Upper lobe of left lung (tissue), 6 donors: ENCODE measurements at regions not wholly inside any gene's neighbourhood (a gene's known extent, or its start where the extent isn't known, plus 50 kb on each side); places are given as distances from the start of the nearest gene placed in this dataset.

Experiments
- ATAC-seq, 2 donors: fragments of 200-7000 bp; cut with Tn5 transposase; one replicate each; pipeline ENCODE4 v1.9.1; 2022; ENCODE audit warnings: mild to moderate bottlenecking in 2 of 2, moderate library complexity in 2 of 2; ENCODE audit not compliant: low FRiP score in 2 of 2
- DNase-seq, 2 donors: peaks; one replicate each; pipeline ENCODE4 v3.0.0-alpha.2; 2019 to 2020
- H3K27ac ChIP-seq, 4 donors: fragments of 200-600 bp; sonication (generic); one replicate each; pipeline ENCODE4 v1.5.1; 2016 to 2019
- H3K27me3 ChIP-seq, 4 donors: fragments of 200-600 bp; sonication (generic); one replicate each; pipeline ENCODE4 v1.5.1; 2017 to 2019
- H3K36me3 ChIP-seq, 4 donors: fragments of 200-600 bp; sonication (generic); one replicate each; pipeline ENCODE4 v1.5.1; 2016 to 2019
- H3K4me1 ChIP-seq, 4 donors: fragments of 200-600 bp; sonication (generic); one replicate each; pipeline ENCODE4 v1.5.1; 2018 to 2019
- H3K4me3 ChIP-seq, 4 donors: fragments of 200-600 bp; sonication (generic); one replicate each; pipeline ENCODE4 v1.5.1; 2017 to 2019; ENCODE audit warnings: mild to moderate bottlenecking in 2 of 4, moderate library complexity in 1 of 4
- H3K9me3 ChIP-seq, 4 donors: fragments of 200-600 bp; sonication (generic); one replicate each; pipeline ENCODE4 v1.5.1; 2018 to 2019
- EP300 ChIP-seq, 4 donors: sonication (generic); formaldehyde crosslinking; IDR thresholded peaks; one replicate each; pipeline ENCODE4 v1.5.1; 2017; ENCODE audit warnings: antibody characterized with exemption in 4 of 4, control low read depth in 2 of 4
- POLR2A ChIP-seq, 4 donors: fragments of 450-650 bp; IDR thresholded peaks; one replicate each; pipeline ENCODE4 v1.5.1; 2016 to 2017; ENCODE audit warnings: antibody characterized with exemption in 4 of 4, mild to moderate bottlenecking in 2 of 4
- POLR2AphosphoS5 ChIP-seq, 2 donors: sonication (generic); formaldehyde crosslinking; IDR thresholded peaks; one replicate each; pipeline ENCODE4 v1.5.1; 2017; ENCODE audit warnings: antibody characterized with exemption in 2 of 2
- WGBS, 2 donors: methylation state at CpG; one replicate each; pipeline ENCODE4 v1.1.5; 2017 to 2018; 5-methylcytosine and 5-hydroxymethylcytosine counted together
- TF ChIP-seq, protein P1 (sequence below), 6 experiments: fragments of 450-650 bp in 4 of 6; fragments of 200-600 bp in 2 of 6; sonication (generic) in 2 of 6; IDR thresholded peaks; one replicate each; pipeline ENCODE4 v1.5.1; 2016 to 2019; ENCODE audit warnings: antibody characterized with exemption in 6 of 6
- donor health status: DM: no; HTN: no; CAD: no; lungs with moderate emphysema.
- donor health status: DM: no; HTN: yes; CAD: no; lungs with severe emphysema.

DNA sequence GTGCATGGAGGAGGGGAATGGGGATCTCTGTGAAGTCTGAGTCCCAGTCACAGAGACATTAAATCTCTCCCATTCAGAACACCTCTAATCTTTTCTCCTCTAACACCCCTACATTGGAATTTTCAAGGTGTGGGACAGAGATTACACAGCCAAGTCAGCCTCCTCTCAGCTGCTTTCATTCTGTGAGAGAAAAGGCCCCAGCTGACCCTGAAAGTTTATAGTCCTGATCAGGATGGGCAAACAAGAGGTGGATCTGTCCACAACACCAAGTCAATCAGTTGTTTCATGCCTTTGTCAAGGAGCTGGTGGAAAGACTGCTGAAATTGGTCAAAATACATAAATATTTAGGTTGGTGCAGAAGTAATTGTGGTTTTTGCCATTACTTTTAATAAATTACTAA lies 218.9 kb downstream of the SEC23A start:
- Histone ChIP-seq H3K27ac (no peak overlapping the region), H3K27me3 (no peaks in the 10 kb centered on the region), H3K4me1 (peaks cover 0 to 8% (median 3%) of the 10 kb centered on the region in 4 donors), H3K36me3 (no peaks in the 10 kb centered on the region), H3K4me3 (no peak overlapping the region), H3K9me3 (no peaks in the 10 kb centered on the region)
- ATAC-seq (no peak), DNase-seq (no peak)
- TF ChIP-seq, protein P1, sequence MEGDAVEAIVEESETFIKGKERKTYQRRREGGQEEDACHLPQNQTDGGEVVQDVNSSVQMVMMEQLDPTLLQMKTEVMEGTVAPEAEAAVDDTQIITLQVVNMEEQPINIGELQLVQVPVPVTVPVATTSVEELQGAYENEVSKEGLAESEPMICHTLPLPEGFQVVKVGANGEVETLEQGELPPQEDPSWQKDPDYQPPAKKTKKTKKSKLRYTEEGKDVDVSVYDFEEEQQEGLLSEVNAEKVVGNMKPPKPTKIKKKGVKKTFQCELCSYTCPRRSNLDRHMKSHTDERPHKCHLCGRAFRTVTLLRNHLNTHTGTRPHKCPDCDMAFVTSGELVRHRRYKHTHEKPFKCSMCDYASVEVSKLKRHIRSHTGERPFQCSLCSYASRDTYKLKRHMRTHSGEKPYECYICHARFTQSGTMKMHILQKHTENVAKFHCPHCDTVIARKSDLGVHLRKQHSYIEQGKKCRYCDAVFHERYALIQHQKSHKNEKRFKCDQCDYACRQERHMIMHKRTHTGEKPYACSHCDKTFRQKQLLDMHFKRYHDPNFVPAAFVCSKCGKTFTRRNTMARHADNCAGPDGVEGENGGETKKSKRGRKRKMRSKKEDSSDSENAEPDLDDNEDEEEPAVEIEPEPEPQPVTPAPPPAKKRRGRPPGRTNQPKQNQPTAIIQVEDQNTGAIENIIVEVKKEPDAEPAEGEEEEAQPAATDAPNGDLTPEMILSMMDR (IDR thresholded peaks at IDR 0.05): no peak
- TF ChIP-seq EP300 (IDR thresholded peaks at IDR 0.05) (no peak), POLR2AphosphoS5 (IDR thresholded peaks at IDR 0.05) (no peak), POLR2A (IDR thresholded peaks at IDR 0.05) (no peak)

DNA sequence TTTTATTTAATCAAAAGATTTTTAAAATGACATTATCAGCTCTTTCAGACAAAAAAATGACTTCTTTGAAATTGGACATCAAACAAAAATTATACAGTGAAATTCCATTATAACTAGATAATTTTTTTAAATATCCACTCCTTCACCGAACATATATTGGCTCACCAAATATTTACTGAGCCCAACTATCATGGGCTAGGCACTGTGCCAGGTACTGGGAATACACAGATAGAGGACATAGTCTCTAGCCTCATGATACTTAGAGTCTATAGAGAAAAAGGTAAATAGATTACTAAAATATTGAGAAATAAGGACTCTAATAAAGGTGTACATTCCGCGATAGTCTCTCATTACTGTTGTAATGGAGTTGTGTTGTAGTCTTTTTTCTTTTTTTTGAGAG lies 219.9 kb downstream of the SEC23A start:
- no peak for TF ChIP-seq POLR2AphosphoS5 (IDR thresholded peaks at IDR 0.05)
- TF ChIP-seq EP300 (IDR thresholded peaks at IDR 0.05): no peak
- TF ChIP-seq POLR2A (IDR thresholded peaks at IDR 0.05): no peak
- ATAC-seq (no peak), DNase-seq (no peak)
- H3K27ac ChIP-seq: no peak overlapping the region
- no peaks in the 10 kb centered on the region for H3K27me3 ChIP-seq
- WGBS, 2 donors: 74 to 80% methylated on average over 3 of the region's 3 CpGs
- H3K4me1 ChIP-seq: peaks cover 0 to 8% (median 3%) of the 10 kb centered on the region in 4 donors
- no peaks in the 10 kb centered on the region for H3K9me3 ChIP-seq
- H3K36me3 ChIP-seq: no peaks in the 10 kb centered on the region
- no peak overlapping the region for H3K4me3 ChIP-seq

DNA sequence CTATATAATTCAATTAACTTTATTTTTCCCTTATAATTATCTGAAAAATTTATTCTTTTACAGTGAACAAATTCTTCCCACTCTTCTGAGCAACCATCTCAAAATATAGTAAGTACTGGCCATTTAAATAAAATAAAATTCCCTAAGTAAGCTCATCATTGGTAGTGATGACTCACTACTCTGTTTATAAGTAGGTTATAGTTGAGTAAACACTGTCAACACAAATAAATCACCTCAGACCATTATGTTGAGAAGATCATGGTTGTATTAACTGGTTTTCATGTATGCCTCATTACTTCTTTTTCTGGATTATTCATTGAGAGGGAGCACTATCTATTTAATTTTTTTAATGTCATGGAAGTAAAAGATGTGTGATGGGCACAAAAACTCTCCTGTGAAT lies 220.5 kb downstream of the SEC23A start:
- no peak overlapping the region for H3K27ac ChIP-seq
- H3K4me1 ChIP-seq: peaks cover 0 to 8% (median 3%) of the 10 kb centered on the region in 4 donors
- TF ChIP-seq EP300 (IDR thresholded peaks at IDR 0.05) (no peak), POLR2A (IDR thresholded peaks at IDR 0.05) (no peak), POLR2AphosphoS5 (IDR thresholded peaks at IDR 0.05) (no peak)
- TF ChIP-seq, protein P1 (IDR thresholded peaks at IDR 0.05): no peak
- H3K27me3 ChIP-seq: no peaks in the 10 kb centered on the region
- H3K4me3 ChIP-seq: no peak overlapping the region
- no peaks in the 10 kb centered on the region for H3K9me3 ChIP-seq
- ATAC-seq: no peak
- no peak for DNase-seq
- no peaks in the 10 kb centered on the region for H3K36me3 ChIP-seq

DNA sequence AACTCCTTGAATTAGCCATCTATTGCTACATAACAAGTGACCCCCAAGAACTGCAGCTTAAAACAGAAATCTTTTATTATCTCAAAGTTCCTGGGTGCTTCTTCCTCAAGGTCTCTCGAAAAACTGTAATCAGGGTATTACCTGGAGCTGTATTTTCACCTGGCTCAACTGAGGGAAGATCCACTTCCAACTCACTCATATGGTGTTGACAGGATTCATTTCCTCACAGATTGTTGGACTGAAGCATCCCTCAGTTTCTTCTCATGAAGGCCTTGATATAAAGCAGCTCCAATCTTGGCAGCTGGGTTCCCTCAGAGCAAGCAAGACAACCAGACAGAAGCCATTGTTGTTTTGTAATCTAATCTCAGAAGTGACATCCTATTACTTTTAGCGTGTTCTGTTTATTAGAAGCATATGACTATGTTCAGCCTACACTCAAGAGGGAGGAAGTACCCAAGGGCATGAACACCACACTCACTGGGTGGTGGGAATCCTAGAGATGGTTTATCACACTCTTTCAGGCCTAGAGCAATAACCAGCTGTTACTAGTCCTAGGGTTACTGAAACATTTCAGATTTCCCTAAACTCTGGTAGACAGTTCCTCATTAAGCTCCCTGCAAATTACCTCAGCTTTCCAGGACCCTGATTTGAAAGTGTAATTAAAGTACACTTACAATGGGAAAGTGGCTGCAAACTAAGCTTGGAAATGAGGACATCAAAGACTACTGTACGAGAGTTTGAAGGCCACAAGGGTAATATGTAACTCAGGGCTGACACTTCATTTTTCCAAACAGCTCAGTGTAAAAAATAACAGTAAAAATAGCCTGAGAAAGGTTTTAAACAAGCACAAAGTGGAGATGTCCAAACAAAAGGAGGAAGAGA lies 222.2 kb downstream of the SEC23A start:
- peak in 1 of 2 donors; percentile 51 for ATAC-seq
- TF ChIP-seq POLR2A (IDR thresholded peaks at IDR 0.05) (no peak), POLR2AphosphoS5 (IDR thresholded peaks at IDR 0.05) (no peak), EP300 (IDR thresholded peaks at IDR 0.05) (no peak)
- TF ChIP-seq, protein P1 (IDR thresholded peaks at IDR 0.05): no peak

DNA sequence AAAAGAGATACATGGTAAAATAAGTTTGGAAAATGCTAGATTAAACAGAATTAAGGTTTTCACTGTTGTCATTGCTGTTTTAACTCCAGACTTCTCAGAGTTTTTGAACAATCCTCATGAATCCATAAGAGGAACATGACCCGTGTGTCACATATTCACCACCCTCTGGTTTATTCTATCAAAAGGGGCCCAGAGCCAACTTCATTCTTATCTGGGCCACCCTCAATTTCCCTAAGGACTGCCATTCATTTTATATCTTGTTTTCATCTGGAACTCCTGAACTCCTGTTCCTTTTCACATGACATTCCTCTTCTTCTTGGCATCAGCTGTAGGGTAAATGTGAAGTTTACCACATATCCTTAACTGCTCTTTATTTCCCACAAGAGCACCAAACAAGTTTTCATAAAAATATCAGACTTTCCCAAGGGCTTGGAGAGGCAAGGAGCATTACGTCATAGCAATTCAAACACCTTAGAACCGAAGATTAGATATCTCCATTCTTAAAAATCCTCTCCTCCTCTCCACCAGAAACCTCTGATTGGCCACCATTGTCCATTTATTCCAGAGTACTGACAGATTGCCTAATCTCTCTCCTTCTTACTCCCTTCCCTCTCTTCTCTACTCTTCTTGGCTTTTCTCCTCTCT lies 225.2 kb downstream of the SEC23A start:
- Histone ChIP-seq H3K4me3 (no peak overlapping the region), H3K4me1 (peaks cover 0 to 8% (median 3%) of the 10 kb centered on the region in 4 donors), H3K27ac (peak overlapping the region in 1 of 4 donors; percentile 43), H3K9me3 (no peaks in the 10 kb centered on the region), H3K36me3 (no peaks in the 10 kb centered on the region), H3K27me3 (no peaks in the 10 kb centered on the region)
- DNase-seq: no peak
- WGBS, 2 donors: 47 to 49% methylated on average over 3 of the region's 3 CpGs
- ATAC-seq: no peak
- TF ChIP-seq POLR2AphosphoS5 (IDR thresholded peaks at IDR 0.05) (no peak), EP300 (IDR thresholded peaks at IDR 0.05) (no peak), POLR2A (IDR thresholded peaks at IDR 0.05) (no peak)
- TF ChIP-seq, protein P1 (IDR thresholded peaks at IDR 0.05): no peak

More for the DNA sequence above, 222.2 kb downstream of the SEC23A start:
- H3K4me1 ChIP-seq: peaks cover 0 to 8% (median 3%) of the 10 kb centered on the region in 4 donors
- peak overlapping the region in 2 of 4 donors; percentile 16 to 32 for H3K27ac ChIP-seq
- no peaks in the 10 kb centered on the region for H3K9me3 ChIP-seq
- H3K4me3 ChIP-seq: no peak overlapping the region
- H3K36me3 ChIP-seq: no peaks in the 10 kb centered on the region
- no peak for DNase-seq
- WGBS, 2 donors: 44 to 54% methylated on average over 3 of the region's 3 CpGs
- no peaks in the 10 kb centered on the region for H3K27me3 ChIP-seq
